ENCODE measurements at regions not wholly inside any gene's neighbourhood (a gene's known extent, or its start where the extent isn't known, plus 50 kb on each side); places are given as distances from the start of the nearest gene placed in this dataset.
"Not testable (repeated sequence)": the region's sequence is repeated elsewhere in the genome, so short reads cannot be mapped to it uniquely, and the experiment has no call there.

DNA sequence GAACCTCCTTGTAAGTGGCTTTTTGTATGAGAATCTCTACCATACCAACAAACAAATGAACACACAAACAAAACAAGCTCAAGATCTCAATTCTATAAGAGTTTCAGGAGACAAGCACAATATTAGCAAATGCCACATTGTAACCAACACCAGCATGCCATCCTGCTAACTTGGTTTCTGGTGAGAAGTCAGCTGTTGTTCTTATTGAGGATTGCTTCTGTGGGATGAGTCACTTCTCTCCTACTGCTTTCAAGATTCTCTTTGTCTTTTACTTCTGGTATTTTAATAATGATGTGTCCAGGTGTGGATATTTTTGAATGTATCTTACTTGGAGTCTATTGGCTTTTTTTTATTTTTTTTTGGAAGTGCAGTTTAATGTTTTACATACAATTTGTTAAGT, 131.7 kb downstream of the BCL2L11 start:
- H3K4me3 ChIP-seq (ENCODE audit: low read depth, low read length), result no peak overlapping the region
- TF ChIP-seq MYC (IDR thresholded peaks at IDR 0.05; ENCODE audit: low read depth, low read length) (no peak), CTCF (IDR thresholded peaks at IDR 0.05; ENCODE audit: low read depth, low read length) (no peak), POLR2A (IDR thresholded peaks at IDR 0.05; ENCODE audit: extremely low read depth, insufficient read length) (no peak), MAX (IDR thresholded peaks at IDR 0.05; ENCODE audit: low read depth, low read length) (no peak)
- no peak for DNase-seq (ENCODE audit: low read depth)

DNA sequence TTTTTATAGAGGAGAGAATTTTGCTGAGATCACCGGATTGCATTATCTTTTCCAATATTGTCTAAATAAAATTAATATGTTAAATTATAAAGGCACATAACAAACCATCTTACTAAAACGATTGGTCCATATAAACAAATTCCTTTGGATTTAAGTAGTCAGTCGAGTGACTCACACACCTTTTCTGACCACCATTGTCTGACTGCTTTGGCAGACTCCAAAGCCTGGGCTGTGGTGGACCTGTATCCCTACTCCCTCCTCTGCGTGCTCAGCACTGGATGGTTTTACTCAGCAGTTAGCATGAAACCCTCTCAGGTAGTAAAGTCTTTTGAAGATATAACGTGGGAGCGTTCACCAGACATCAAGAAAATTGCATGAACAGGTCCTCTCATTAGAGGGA, 134.2 kb downstream of the BCL2L11 start:
- DNase-seq (ENCODE audit: low read depth), result not testable (repeated sequence)

DNA sequence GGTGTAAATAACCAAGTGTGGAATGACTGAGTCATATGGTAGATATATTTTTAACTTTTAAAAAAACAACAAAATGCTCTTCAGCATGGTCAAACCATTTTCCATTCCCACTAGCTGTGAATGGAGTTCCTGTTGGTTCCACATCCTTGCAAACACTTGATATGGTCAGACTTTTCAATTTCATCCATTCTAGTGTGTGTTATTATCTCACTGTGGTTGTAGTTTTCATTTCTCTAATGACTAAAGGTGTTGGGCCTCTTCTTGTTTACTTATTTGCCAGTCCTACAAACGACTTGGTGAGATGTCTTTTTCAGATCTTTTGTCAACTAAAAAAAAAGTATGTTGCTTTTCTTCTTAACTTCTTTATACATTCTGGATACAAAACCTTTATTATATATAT, 135.9 kb downstream of the BCL2L11 start:
- not testable (repeated sequence) for H3K4me3 ChIP-seq (ENCODE audit: low read depth, low read length); DNase-seq (ENCODE audit: low read depth)

More for the DNA sequence above, 134.2 kb downstream of the BCL2L11 start:
- H3K4me3 ChIP-seq (ENCODE audit: low read depth, low read length), result not testable (repeated sequence)

GRCh38 chr2:111257607-111258006, 136.9 kb downstream of the BCL2L11 start:
- H3K4me3 ChIP-seq (ENCODE audit: low read depth, low read length); DNase-seq (ENCODE audit: low read depth): not testable (repeated sequence)

GRCh38 chr2:111258318-111258717, 137.6 kb downstream of the BCL2L11 start:
- not testable (repeated sequence) for H3K4me3 ChIP-seq (ENCODE audit: low read depth, low read length); DNase-seq (ENCODE audit: low read depth)

GRCh38 chr2:111262627-111263379, 142.1 kb downstream of the BCL2L11 start:
- not testable (repeated sequence) for H3K4me3 ChIP-seq (ENCODE audit: low read depth, low read length); DNase-seq (ENCODE audit: low read depth)

GRCh38 chr2:111263380-111264017, 142.8 kb downstream of the BCL2L11 start:
- DNase-seq (ENCODE audit: low read depth); H3K4me3 ChIP-seq (ENCODE audit: low read depth, low read length): not testable (repeated sequence)

GRCh38 chr2:111264956-111265355, 144.2 kb downstream of the BCL2L11 start:
- H3K4me3 ChIP-seq (ENCODE audit: low read depth, low read length); DNase-seq (ENCODE audit: low read depth): not testable (repeated sequence)

- not testable (repeated sequence) for DNase-seq (ENCODE audit: low read depth); H3K4me3 ChIP-seq (ENCODE audit: low read depth, low read length)
Measured at GRCh38 chr2:111266556-111266955, 145.8 kb downstream of the BCL2L11 start.

DNA sequence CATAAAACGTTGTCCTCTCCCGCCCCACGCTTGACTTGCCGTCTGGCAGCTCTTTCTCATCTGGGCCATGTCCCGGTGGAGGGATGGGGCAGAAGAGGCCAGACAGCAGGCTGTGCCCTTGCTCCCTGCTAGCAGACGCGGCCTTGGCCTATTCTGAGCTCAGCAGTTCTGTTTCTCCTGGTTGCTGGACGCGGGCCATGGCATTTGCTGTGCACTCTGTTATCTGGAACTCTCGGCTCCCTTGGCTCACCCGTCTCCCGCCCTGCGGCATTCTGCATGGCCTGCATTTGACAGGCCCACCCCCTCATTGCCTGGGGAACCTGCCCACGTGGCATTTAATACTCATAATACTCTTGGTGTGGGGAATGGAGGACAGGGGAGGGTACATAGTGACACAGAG, 146.3 kb downstream of the BCL2L11 start:
- H3K4me3 ChIP-seq (ENCODE audit: low read depth, low read length); DNase-seq (ENCODE audit: low read depth): not testable (repeated sequence)

- H3K4me3 ChIP-seq (ENCODE audit: low read depth, low read length); DNase-seq (ENCODE audit: low read depth): not testable (repeated sequence)
Measured at GRCh38 chr2:111269761-111270323, 149.1 kb downstream of the BCL2L11 start.

GRCh38 chr2:111270569-111270968, 149.9 kb downstream of the BCL2L11 start:
- H3K4me3 ChIP-seq (ENCODE audit: low read depth, low read length); DNase-seq (ENCODE audit: low read depth): not testable (repeated sequence)

DNA sequence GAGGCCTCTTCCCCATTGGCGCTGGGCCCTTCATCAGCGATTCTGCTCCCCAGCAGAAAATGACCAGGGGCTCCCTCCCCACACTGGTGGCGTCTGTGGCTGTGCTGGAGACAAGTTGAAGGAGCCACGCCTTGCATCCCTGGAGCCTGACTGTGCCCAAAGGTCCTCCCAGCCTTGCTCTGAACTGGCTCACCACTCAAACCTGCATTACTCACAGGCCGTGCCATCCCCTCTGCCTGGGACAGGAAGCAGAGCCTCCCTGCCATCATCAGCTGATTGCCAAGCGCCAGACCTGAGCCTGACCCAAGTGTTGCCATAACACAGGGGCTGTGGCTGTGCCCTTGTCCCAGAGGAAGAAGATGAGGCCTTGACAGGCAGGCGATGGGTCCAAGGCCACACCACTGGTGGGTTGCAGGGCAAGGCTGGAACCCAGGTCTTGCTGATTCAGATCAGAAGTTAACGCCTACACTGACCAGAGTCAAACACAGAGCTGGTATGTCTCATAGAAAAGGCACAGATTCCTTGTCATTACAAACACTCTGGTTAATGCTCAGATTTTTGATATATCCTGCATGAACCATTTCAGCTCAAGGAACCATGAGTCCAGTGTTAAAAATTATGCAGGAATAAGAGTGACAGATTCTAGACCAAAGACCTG, 151.1 kb downstream of the BCL2L11 start:
- not testable (repeated sequence) for H3K4me3 ChIP-seq (ENCODE audit: low read depth, low read length); DNase-seq (ENCODE audit: low read depth)

- not testable (repeated sequence) for DNase-seq (ENCODE audit: low read depth); H3K4me3 ChIP-seq (ENCODE audit: low read depth, low read length)
Measured at GRCh38 chr2:111273007-111273406, 152.3 kb downstream of the BCL2L11 start.

GRCh38 chr2:111275047-111275853, 154.5 kb downstream of the BCL2L11 start:
- not testable (repeated sequence) for H3K4me3 ChIP-seq (ENCODE audit: low read depth, low read length)

GRCh38 chr2:111275854-111276171, 155.1 kb downstream of the BCL2L11 start:
- not testable (repeated sequence) for H3K4me3 ChIP-seq (ENCODE audit: low read depth, low read length); DNase-seq (ENCODE audit: low read depth)

More at GRCh38 chr2:111275047-111275853, 154.5 kb downstream of the BCL2L11 start:
- not testable (repeated sequence) for DNase-seq (ENCODE audit: low read depth)
